GM12872 (cell line): ENCODE measurements at regions not wholly inside any gene's neighbourhood (a gene's known extent, or its start where the extent isn't known, plus 50 kb on each side); places are given as distances from the start of the nearest gene placed in this dataset.

ENCODE experiments used
- TF ChIP-seq, protein P1 (sequence below): IDR thresholded peaks from 3 replicates; pipeline ENCODE4 v1.5.1; 2011; ENCODE audit warnings: low read depth, mild to moderate bottlenecking, low read length, moderate library complexity; ENCODE audit not compliant: insufficient read depth

DNA sequence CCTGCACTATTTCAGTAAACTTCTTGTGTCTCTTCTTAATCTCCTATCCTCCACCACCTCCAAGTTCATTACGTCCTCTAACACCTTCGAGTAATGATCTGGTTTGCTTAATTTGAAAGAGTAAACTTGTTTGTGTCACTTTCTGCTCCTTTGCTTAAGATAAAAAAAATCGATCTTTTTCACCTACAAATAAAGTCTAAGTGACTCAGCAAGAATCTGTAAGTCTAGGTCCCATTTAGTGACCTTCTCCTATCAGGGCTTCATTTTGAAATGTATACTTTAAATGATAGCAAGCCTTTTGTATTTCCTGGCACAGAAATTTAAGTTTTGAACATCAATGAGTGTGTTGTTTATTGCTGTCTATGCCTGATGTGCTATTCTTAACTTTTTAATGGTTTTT, 260.9 kb upstream of the TFPI start:
- TF ChIP-seq, protein P1, sequence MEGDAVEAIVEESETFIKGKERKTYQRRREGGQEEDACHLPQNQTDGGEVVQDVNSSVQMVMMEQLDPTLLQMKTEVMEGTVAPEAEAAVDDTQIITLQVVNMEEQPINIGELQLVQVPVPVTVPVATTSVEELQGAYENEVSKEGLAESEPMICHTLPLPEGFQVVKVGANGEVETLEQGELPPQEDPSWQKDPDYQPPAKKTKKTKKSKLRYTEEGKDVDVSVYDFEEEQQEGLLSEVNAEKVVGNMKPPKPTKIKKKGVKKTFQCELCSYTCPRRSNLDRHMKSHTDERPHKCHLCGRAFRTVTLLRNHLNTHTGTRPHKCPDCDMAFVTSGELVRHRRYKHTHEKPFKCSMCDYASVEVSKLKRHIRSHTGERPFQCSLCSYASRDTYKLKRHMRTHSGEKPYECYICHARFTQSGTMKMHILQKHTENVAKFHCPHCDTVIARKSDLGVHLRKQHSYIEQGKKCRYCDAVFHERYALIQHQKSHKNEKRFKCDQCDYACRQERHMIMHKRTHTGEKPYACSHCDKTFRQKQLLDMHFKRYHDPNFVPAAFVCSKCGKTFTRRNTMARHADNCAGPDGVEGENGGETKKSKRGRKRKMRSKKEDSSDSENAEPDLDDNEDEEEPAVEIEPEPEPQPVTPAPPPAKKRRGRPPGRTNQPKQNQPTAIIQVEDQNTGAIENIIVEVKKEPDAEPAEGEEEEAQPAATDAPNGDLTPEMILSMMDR, result no peak

DNA sequence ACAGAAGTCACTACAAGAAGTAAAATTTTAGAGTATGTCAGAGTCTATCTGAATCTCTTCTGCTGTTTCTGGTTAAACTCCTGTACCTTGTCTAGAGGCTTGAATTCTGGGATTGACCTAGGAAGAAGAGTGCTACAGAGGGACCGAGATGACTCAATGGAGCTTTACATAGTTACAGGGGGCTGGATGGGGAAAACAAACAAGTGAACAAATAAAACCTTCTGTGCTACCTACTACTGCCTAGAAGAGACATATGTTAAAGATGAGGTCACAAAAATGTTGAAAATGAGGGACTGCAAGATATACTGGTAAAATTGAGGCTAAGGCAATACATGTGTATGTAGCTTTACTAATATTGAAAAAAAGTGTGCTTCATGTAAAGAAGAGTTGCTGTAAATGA, 265.4 kb upstream of the TFPI start:
- TF ChIP-seq, protein P1, result no peak

DNA sequence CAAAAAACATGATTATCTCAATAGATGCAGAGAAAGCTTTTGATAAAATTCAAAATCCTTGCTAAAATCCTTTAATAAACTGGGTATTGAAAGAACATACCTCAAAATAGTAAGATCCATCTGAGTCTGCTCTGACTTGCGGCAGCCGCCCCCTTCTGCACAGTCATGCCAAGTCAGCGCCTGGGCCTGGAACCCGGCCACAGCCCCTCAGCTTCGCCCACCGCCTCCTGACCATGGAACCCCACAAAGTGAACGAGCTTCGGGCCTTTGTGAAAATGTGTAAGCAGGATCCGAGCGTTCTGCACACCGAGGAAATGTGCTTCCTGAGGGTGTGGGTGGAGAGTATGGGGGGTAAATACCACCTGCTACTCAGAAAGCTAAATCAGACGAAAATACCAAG, 270.9 kb upstream of the TFPI start:
- TF ChIP-seq, protein P1, result no peak

DNA sequence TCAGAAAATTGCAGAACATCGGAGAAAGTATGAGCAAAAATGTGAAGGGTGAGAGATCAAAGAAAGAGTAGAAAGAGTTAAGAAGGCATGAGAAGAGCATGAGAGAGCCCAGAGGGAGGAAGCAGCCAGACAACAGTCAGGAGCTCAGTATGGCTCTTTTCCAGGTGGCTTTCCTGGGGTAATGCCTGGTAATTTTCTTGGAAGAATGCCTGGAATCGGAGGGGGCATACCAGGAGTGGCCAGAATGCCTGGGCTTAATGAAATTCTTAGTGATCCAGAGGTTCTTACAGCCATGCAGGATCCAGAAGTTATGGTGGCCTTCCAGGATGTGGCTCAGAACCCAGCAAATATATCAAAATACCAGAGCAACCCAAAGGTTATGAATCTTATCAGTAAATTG, 271.8 kb upstream of the TFPI start:
- TF ChIP-seq, protein P1, result no peak

DNA sequence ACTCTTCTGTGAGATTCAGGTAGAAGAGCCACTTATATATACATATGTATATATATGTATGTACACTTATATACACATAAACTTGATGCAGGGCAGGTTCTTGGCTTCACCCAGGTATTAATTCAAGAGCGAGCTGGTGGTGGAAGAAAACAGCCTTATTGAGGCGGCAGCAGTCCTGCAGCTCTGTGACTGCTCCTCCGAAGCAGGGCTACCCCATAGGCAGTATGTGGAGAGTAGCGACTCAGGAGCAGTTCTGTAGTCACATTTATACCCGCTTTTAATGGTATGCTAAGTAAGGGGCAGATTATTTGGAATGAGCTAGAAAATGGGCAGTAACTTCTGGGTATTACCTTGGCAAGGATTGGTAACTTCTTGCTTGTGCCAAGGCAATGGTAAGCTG, 280.6 kb upstream of the TFPI start:
- TF ChIP-seq, protein P1, result no peak

DNA sequence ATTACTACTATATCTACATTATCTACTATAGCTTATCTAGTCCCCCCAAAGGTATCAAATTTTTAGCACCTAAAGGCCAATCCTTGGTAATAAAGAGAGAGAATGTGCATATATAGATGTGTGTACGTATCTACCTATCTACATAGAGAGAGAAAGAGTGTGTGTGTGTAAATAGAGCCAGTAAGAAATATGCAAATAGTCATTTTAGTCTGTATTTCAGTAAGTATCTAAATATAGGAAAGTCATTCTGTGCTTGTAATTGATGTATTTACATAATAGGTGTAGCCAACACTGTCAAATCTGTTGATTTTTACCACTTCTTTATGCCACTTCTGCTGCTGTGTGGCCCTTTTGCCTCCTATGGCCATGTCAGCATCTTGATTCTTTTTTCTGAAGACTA, 284.5 kb upstream of the TFPI start:
- TF ChIP-seq, protein P1, result no peak

DNA sequence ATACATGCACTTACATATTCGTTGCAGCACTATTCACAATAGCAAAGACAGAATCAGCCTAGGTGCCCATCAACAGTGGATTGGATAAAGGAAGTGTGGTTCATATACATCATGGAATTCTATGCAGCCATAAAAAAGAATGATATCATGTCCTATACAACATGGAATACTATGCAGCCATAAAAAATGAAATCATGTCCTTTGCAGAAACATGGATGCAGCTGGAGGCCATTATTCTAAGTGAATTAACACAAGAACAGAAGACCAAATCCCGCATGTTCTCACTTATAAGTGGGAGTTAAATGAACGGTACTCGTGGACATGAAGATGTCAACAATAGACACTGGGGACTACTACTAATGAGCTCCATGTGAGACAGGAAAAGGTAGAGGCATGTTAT, 288.1 kb upstream of the TFPI start:
- TF ChIP-seq, protein P1, result no peak
